HCT116 (cell line): ENCODE measurements at regions not wholly inside any gene's neighbourhood (a gene's known extent, or its start where the extent isn't known, plus 50 kb on each side); places are given as distances from the start of the nearest gene placed in this dataset.

ENCODE experiments used
- ATAC-seq: fragments of 200-7000 bp; cut with Tn5 transposase; 2 replicates; pipeline ENCODE4 v1.9.1; 2020; ENCODE audit warnings: mild to moderate bottlenecking, moderate library complexity
- BruUV-seq: library from RNA; stranded (reverse); fragments of 400-500 nt; replicated peaks from 2 replicates; lab custom pipeline; 2021; lab: Mats Ljungman, UMichigan
- CTCF ChIA-PET: fragments of 300-600 bp; sonication (Branson Sonifier 250); formaldehyde crosslinking; loops from one replicate; lab custom pipeline; 2021; ENCODE audit warnings: antibody characterized with exemption; lab: Charles Lee
- POLR2A ChIA-PET: fragments of 300-600, 350-600 bp; sonication (Branson Sonifier 250); formaldehyde crosslinking; loops from one replicate; lab custom pipeline; 2021; ENCODE audit warnings: antibody characterized with exemption; lab: Charles Lee
- RAD21 ChIA-PET, 2 experiments: fragments of 300-600 bp; sonication (Branson Sonifier 250); formaldehyde crosslinking; loops; one replicate each; lab custom pipeline; 2023; ENCODE audit warnings: low total read pairs in 2 of 2; ENCODE audit not compliant: uncharacterized antibody in 2 of 2, unreplicated experiment in 2 of 2, low non-redundant PET in 1 of 2; lab: Charles Lee
- DNase-seq: peaks from one replicate; pipeline ENCODE4 v3.0.0-alpha.2; 2010; ENCODE audit warnings: low read depth, low spot score
- H2AFZ ChIP-seq: fragments of 200-600 bp; shearing (Covaris generic), sonication (generic); 2 replicates; pipeline ENCODE4 v1.6.1; 2017; ENCODE audit warnings: low read depth, mixed run types, mixed read lengths, antibody characterized with exemption, low read length; ENCODE audit not compliant: poor library complexity, severe bottlenecking
- H3K27ac ChIP-seq: 2 replicates; pipeline ENCODE4 v1.5.1; 2012; ENCODE audit warnings: low read depth, low read length
- H3K27me3 ChIP-seq: fragments of 200-600 bp; sonication (generic); 2 replicates; pipeline ENCODE4 v1.6.1; 2016; ENCODE audit warnings: mixed run types, low read length, mixed read lengths; ENCODE audit not compliant: insufficient read depth
- H3K36me3 ChIP-seq, 2 experiments: fragments of 200-500 bp in 1 of 2; fragments of 200-600 bp in 1 of 2; sonication (Bioruptor generic) in 1 of 2; sonication (generic) in 1 of 2; 2 replicates each; pipeline versions ENCODE4 v1.5.1 to v1.6.1; 2014 to 2016; ENCODE audit warnings: low read length in 2 of 2, inconsistent platforms in 1 of 2, mixed read lengths in 1 of 2, mixed run types in 1 of 2; ENCODE audit not compliant: insufficient read depth in 2 of 2, control insufficient read depth in 1 of 2
- H3K4me1 ChIP-seq, 2 experiments: fragments of 200-600 bp in 1 of 2; sonication (generic) in 1 of 2; 2 replicates each; pipeline versions ENCODE4 v1.5.1 to v1.6.1; 2012 to 2017; ENCODE audit warnings: low read length in 2 of 2, inconsistent platforms in 1 of 2, mild to moderate bottlenecking in 1 of 2, mixed read lengths in 1 of 2, mixed run types in 1 of 2, moderate library complexity in 1 of 2; ENCODE audit not compliant: insufficient read depth in 2 of 2, control insufficient read depth in 1 of 2
- H3K4me2 ChIP-seq: fragments of 200-600 bp; sonication (generic); 2 replicates; pipeline ENCODE4 v1.6.1; 2017; ENCODE audit warnings: mixed run types, low read length, mixed read lengths
- H3K4me3 ChIP-seq, 2 experiments: fragments of 200-600 bp in 1 of 2; sonication (generic) in 1 of 2; replicated peaks in 1 of 2; 2 replicates each; pipeline ENCODE4 v1.5.1; 2011 to 2016; ENCODE audit warnings: low read length in 2 of 2, control low read depth in 1 of 2, low read depth in 1 of 2, mild to moderate bottlenecking in 1 of 2, mixed read lengths in 1 of 2, mixed run types in 1 of 2
- H3K79me2 ChIP-seq: fragments of 200-600 bp; sonication (generic); 2 replicates; pipeline ENCODE4 v1.6.1; 2017; ENCODE audit warnings: mild to moderate bottlenecking, mixed run types, low read length, moderate library complexity, mixed read lengths; ENCODE audit not compliant: insufficient read depth
- H3K9ac ChIP-seq: fragments of 200-600 bp; sonication (generic); 2 replicates; pipeline ENCODE4 v1.6.1; 2016; ENCODE audit warnings: low read length, mixed read lengths
- H3K9me2 ChIP-seq: fragments of 200-600 bp; sonication (generic), shearing (Covaris generic); 2 replicates; pipeline ENCODE4 v1.6.1; 2017; ENCODE audit warnings: mixed run types, mild to moderate bottlenecking, moderate library complexity; ENCODE audit not compliant: insufficient read depth
- H3K9me3 ChIP-seq, 2 experiments: fragments of 200-500 bp in 1 of 2; fragments of 200-600 bp in 1 of 2; sonication (Bioruptor generic) in 1 of 2; sonication (generic) in 1 of 2; 2 replicates each; pipeline ENCODE4 v1.6.1; 2014 to 2017; ENCODE audit warnings: low read length in 2 of 2, mixed read lengths in 2 of 2, inconsistent platforms in 1 of 2, low read depth in 1 of 2, mild to moderate bottlenecking in 1 of 2, mixed run types in 1 of 2, moderate library complexity in 1 of 2; ENCODE audit not compliant: control insufficient read depth in 1 of 2, insufficient read depth in 1 of 2
- H4K20me1 ChIP-seq: fragments of 200-600 bp; sonication (generic), shearing (Covaris generic); 2 replicates; pipeline ENCODE4 v1.6.1; 2017; ENCODE audit warnings: mixed run types, mild to moderate bottlenecking, moderate library complexity; ENCODE audit not compliant: insufficient read depth
- CBX3 ChIP-seq: IDR thresholded peaks from 2 replicates; pipeline ENCODE4 v1.6.1; 2012; ENCODE audit warnings: low read depth
- CEBPB ChIP-seq: IDR thresholded peaks from 2 replicates; pipeline ENCODE4 v1.6.1; 2012; ENCODE audit warnings: low read depth
- EGR1 ChIP-seq: IDR thresholded peaks from 2 replicates; pipeline ENCODE4 v1.6.1; 2012; ENCODE audit warnings: low read depth
- FOSL1 ChIP-seq: IDR thresholded peaks from 2 replicates; pipeline ENCODE4 v1.6.1; 2012; ENCODE audit warnings: low read depth
- MAX ChIP-seq: IDR thresholded peaks from 2 replicates; pipeline ENCODE4 v1.6.1; 2012
- POLR2A ChIP-seq: IDR thresholded peaks from 2 replicates; pipeline ENCODE4 v1.7.0; 2011; ENCODE audit warnings: borderline replicate concordance; ENCODE audit not compliant: insufficient read depth, insufficient read length; ENCODE audit errors: extremely low read depth
- SIN3A ChIP-seq: IDR thresholded peaks from 2 replicates; pipeline ENCODE4 v1.6.1; 2012; ENCODE audit warnings: low read depth
- TCF7L2 ChIP-seq: IDR thresholded peaks from 2 replicates; pipeline ENCODE4 v1.7.0; 2011; ENCODE audit warnings: borderline replicate concordance, inconsistent platforms; ENCODE audit not compliant: insufficient read depth, insufficient read length; ENCODE audit errors: extremely low read depth
- ZBTB33 ChIP-seq: IDR thresholded peaks from 2 replicates; pipeline ENCODE4 v1.6.1; 2011; ENCODE audit warnings: mild to moderate bottlenecking, low read length, moderate library complexity; ENCODE audit not compliant: insufficient replicate concordance; ENCODE audit errors: extremely low read depth
- ZNF274 ChIP-seq: fragments of 200-500 bp; sonication (Bioruptor generic); IDR thresholded peaks from 2 replicates; pipeline ENCODE4 v1.6.1; 2014; ENCODE audit warnings: mild to moderate bottlenecking, low read depth, low read length, inconsistent platforms
- intact Hi-C: fragments of 100-400 bp; cut with micrococcal nuclease; formaldehyde crosslinking; loops from 2 replicates; pipeline ENCODE4 v1.10.0; 2022

GRCh38 chr5:175785681-175786080, 85.7 kb upstream of the CPLX2 start:
- Histone ChIP-seq H3K4me2 (no peak overlapping the region), H4K20me1 (no peaks in the 10 kb centered on the region), H3K9ac (no peak overlapping the region), H3K4me3 (no peak overlapping the region), H3K4me1 (no peaks in the 10 kb centered on the region), H3K79me2 (no peaks in the 10 kb centered on the region), H2AFZ (no peak overlapping the region), H3K9me2 (no peaks in the 10 kb centered on the region), H3K9me3 (no peaks in the 10 kb centered on the region), H3K27me3 (0 out of 2 replicates have a peak, but pooled peaks cover 5% of the 10 kb centered on the region), H3K27ac (no peak overlapping the region), H3K36me3 (no peaks in the 10 kb centered on the region)
- ATAC-seq (no peak), DNase-seq (no peak)
- TF ChIP-seq EGR1 (no peak), MAX (no peak), ZBTB33 (no peak), TCF7L2 (no peak), POLR2A (no peak), SIN3A (no peak), CEBPB (no peak), CBX3 (no peak), FOSL1 (no peak), ZNF274 (no peak)
- BruUV-seq: no TSS peak
- intact Hi-C loops: no loop called here
- CTCF ChIA-PET: no interaction called here
- RAD21 ChIA-PET: no interaction called here
- POLR2A ChIA-PET: no interaction called here
